Keratinocyte (primary cell): ENCODE measurements at regions not wholly inside any gene's neighbourhood (a gene's known extent, or its start where the extent isn't known, plus 50 kb on each side); places are given as distances from the start of the nearest gene placed in this dataset.

Experiments used
- EZH2 ChIP-seq: IDR thresholded peaks from one replicate; pipeline ENCODE4 v1.6.1; 2012; ENCODE audit warnings: inconsistent platforms, mild to moderate bottlenecking, low read length, moderate library complexity
- TF ChIP-seq, protein P1 (sequence below), 3 experiments: IDR thresholded peaks in 1 of 3; conservative IDR thresholded peaks in 1 of 3; optimal IDR thresholded peaks in 1 of 3; 2 replicates in 2 of 3; 3 replicates in 1 of 3; pipeline versions ENCODE3 to v1.5.1; 2011; ENCODE audit warnings: low read length in 3 of 3, mild to moderate bottlenecking in 3 of 3, moderate library complexity in 2 of 3, control low read depth in 1 of 3, inconsistent platforms in 1 of 3; ENCODE audit not compliant: insufficient read depth in 2 of 3; ENCODE audit errors: extremely low read depth in 1 of 3

DNA sequence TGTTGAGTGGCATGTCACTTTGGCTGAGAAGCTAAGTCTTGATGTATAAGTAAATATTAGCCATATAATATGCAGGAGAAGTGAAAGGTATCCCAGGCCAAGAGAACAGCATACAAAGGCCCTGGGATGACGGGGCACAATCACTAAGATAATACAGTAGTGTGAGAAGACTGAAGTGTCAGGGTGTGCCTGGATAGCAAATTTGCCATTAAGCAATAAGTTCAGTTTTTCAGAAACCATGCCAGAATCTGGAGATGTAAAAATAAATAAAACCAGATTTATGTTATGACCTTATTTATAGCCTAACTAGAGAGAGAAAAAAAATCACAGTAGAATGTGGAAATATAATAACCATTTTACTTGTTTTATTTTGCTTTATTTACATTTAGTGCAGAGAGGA lies 1858.7 kb upstream of the CELF4 start:
- TF ChIP-seq, protein P1, sequence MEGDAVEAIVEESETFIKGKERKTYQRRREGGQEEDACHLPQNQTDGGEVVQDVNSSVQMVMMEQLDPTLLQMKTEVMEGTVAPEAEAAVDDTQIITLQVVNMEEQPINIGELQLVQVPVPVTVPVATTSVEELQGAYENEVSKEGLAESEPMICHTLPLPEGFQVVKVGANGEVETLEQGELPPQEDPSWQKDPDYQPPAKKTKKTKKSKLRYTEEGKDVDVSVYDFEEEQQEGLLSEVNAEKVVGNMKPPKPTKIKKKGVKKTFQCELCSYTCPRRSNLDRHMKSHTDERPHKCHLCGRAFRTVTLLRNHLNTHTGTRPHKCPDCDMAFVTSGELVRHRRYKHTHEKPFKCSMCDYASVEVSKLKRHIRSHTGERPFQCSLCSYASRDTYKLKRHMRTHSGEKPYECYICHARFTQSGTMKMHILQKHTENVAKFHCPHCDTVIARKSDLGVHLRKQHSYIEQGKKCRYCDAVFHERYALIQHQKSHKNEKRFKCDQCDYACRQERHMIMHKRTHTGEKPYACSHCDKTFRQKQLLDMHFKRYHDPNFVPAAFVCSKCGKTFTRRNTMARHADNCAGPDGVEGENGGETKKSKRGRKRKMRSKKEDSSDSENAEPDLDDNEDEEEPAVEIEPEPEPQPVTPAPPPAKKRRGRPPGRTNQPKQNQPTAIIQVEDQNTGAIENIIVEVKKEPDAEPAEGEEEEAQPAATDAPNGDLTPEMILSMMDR (optimal IDR thresholded peaks at IDR 0.05 in 1 of 3, IDR thresholded peaks at IDR 0.05 in 1 of 3, conservative IDR thresholded peaks at IDR 0.05 in 1 of 3; ENCODE audit: extremely low read depth in 1 of 3, insufficient read depth in 2 of 3, low read length in 3 of 3): no peak
- TF ChIP-seq EZH2: no peak
